Loucy (cell line): ENCODE measurements at regions not wholly inside any gene's neighbourhood (a gene's known extent, or its start where the extent isn't known, plus 50 kb on each side); places are given as distances from the start of the nearest gene placed in this dataset.
"Not testable (repeated sequence)": the region's sequence is repeated elsewhere in the genome, so short reads cannot be mapped to it uniquely, and the experiment has no call there.

Experiments used
- H2AFZ ChIP-seq: fragments of 200-600 bp; sonication (generic); 2 replicates; pipeline ENCODE4 v1.6.0; 2016; ENCODE audit warnings: antibody characterized with exemption, mild to moderate bottlenecking, low read length, moderate library complexity
- H3F3A ChIP-seq: fragments of 200-600 bp; 2 replicates; pipeline ENCODE4 v1.6.0; 2016; ENCODE audit warnings: antibody characterized with exemption, low read depth, mild to moderate bottlenecking
- H3K27me3 ChIP-seq: fragments of 200-600 bp; sonication (generic); 2 replicates; pipeline ENCODE4 v1.6.1; 2014; ENCODE audit warnings: low read length, mild to moderate bottlenecking; ENCODE audit not compliant: insufficient read depth, poor library complexity, severe bottlenecking
- H3K36me3 ChIP-seq: fragments of 200-600 bp; sonication (generic); 2 replicates; pipeline ENCODE4 v1.6.1; 2016; ENCODE audit warnings: low read length; ENCODE audit not compliant: insufficient read depth
- H3K4me1 ChIP-seq: fragments of 200-600 bp; sonication (generic); 2 replicates; pipeline ENCODE4 v1.5.1; 2014; ENCODE audit warnings: low read length, mild to moderate bottlenecking; ENCODE audit not compliant: insufficient read depth, poor library complexity, severe bottlenecking
- H3K4me2 ChIP-seq: fragments of 200-600 bp; sonication (generic); 2 replicates; pipeline ENCODE4 v1.6.0; 2014; ENCODE audit warnings: antibody characterized with exemption, low read length, low read depth, mild to moderate bottlenecking; ENCODE audit not compliant: poor library complexity, severe bottlenecking
- H3K4me3 ChIP-seq: fragments of 200-600 bp; sonication (generic); 2 replicates; pipeline ENCODE4 v1.5.1; 2014; ENCODE audit warnings: low read length, mild to moderate bottlenecking, mixed read lengths; ENCODE audit not compliant: poor library complexity, severe bottlenecking
- H3K79me2 ChIP-seq: fragments of 200-600 bp; sonication (generic); 2 replicates; pipeline ENCODE4 v1.6.1; 2014; ENCODE audit warnings: low read length; ENCODE audit not compliant: insufficient read depth
- H3K9ac ChIP-seq: fragments of 200-600 bp; sonication (generic); 2 replicates; pipeline ENCODE4 v1.6.0; 2014; ENCODE audit warnings: mild to moderate bottlenecking, low read depth, low read length, moderate library complexity; ENCODE audit not compliant: poor library complexity, severe bottlenecking
- H3K9me2 ChIP-seq: fragments of 200-600 bp; sonication (generic); replicated peaks from 2 replicates; pipeline ENCODE4 v1.6.1; 2016; ENCODE audit warnings: low read depth, low read length, mixed read lengths
- H3K9me3 ChIP-seq: fragments of 200-600 bp; sonication (generic); 2 replicates; pipeline ENCODE4 v1.6.1; 2014; ENCODE audit warnings: mild to moderate bottlenecking, antibody characterized with exemption, low read length, low read depth; ENCODE audit not compliant: insufficient read depth
- H4K20me1 ChIP-seq: fragments of 200-600 bp; sonication (generic); 2 replicates; pipeline ENCODE4 v1.6.0; 2014; ENCODE audit warnings: antibody characterized with exemption, low read length, mild to moderate bottlenecking; ENCODE audit not compliant: insufficient read depth, poor library complexity, severe bottlenecking
- CTCF ChIP-seq: fragments of 200-600 bp; sonication (generic); conservative IDR thresholded peaks from 2 replicates; pipeline ENCODE4 v1.5.1; 2014; ENCODE audit warnings: mild to moderate bottlenecking, antibody characterized with exemption, low read length
- EZH2phosphoT487 ChIP-seq: fragments of 200-600 bp; IDR thresholded peaks from 2 replicates; pipeline ENCODE4 v1.6.1; 2018; ENCODE audit warnings: antibody characterized with exemption, mild to moderate bottlenecking, moderate library complexity, borderline replicate concordance

GRCh38 chr18:71370671-71371445 lies 1082.0 kb downstream of the SOCS6 start:
- Histone ChIP-seq H4K20me1 (no peaks in the 10 kb centered on the region), H3K4me1 (no peaks in the 10 kb centered on the region), H3K9me2 (no peaks in the 10 kb centered on the region), H3K4me2 (no peak overlapping the region), H2AFZ (no peak overlapping the region), H3K9me3 (no peaks in the 10 kb centered on the region), H3K36me3 (no peaks in the 10 kb centered on the region), H3K4me3 (no peak overlapping the region), H3F3A (no peaks in the 10 kb centered on the region), H3K79me2 (no peaks in the 10 kb centered on the region), H3K9ac (no peak overlapping the region), H3K27me3 (no peaks in the 10 kb centered on the region)
- TF ChIP-seq CTCF (no peak), EZH2phosphoT487 (no peak)

GRCh38 chr18:71370095-71370494 lies 1081.2 kb downstream of the SOCS6 start:
- H3K4me1 ChIP-seq, result no peaks in the 10 kb centered on the region
- TF ChIP-seq EZH2phosphoT487 (no peak), CTCF (no peak)
- no peaks in the 10 kb centered on the region for H3K36me3 ChIP-seq
- no peak overlapping the region for H3K4me2 ChIP-seq
- no peaks in the 10 kb centered on the region for H3K27me3 ChIP-seq
- no peaks in the 10 kb centered on the region for H3K9me2 ChIP-seq
- no peak overlapping the region for H3K9ac ChIP-seq
- no peak overlapping the region for H3K4me3 ChIP-seq
- H2AFZ ChIP-seq, result no peak overlapping the region
- no peaks in the 10 kb centered on the region for H3F3A ChIP-seq
- H3K79me2 ChIP-seq, result no peaks in the 10 kb centered on the region
- no peaks in the 10 kb centered on the region for H4K20me1 ChIP-seq
- no peaks in the 10 kb centered on the region for H3K9me3 ChIP-seq

GRCh38 chr18:71362140-71362539 lies 1073.3 kb downstream of the SOCS6 start:
- no peaks in the 10 kb centered on the region for H3K79me2 ChIP-seq
- H3K4me1 ChIP-seq, result no peaks in the 10 kb centered on the region
- no peaks in the 10 kb centered on the region for H3K9me2 ChIP-seq
- H4K20me1 ChIP-seq, result no peaks in the 10 kb centered on the region
- H2AFZ ChIP-seq, result no peak overlapping the region
- no peaks in the 10 kb centered on the region for H3K27me3 ChIP-seq
- no peaks in the 10 kb centered on the region for H3F3A ChIP-seq
- no peaks in the 10 kb centered on the region for H3K9me3 ChIP-seq
- H3K36me3 ChIP-seq, result no peaks in the 10 kb centered on the region
- no peak overlapping the region for H3K4me3 ChIP-seq
- H3K9ac ChIP-seq, result no peak overlapping the region
- no peak overlapping the region for H3K4me2 ChIP-seq
- TF ChIP-seq EZH2phosphoT487 (no peak), CTCF (no peak)

- H3K4me1 ChIP-seq, H3K27me3 ChIP-seq, H3F3A ChIP-seq, H3K4me3 ChIP-seq, H3K36me3 ChIP-seq, H3K9me2 ChIP-seq, H3K9ac ChIP-seq, H4K20me1 ChIP-seq, H3K4me2 ChIP-seq, H3K9me3 ChIP-seq, H3K79me2 ChIP-seq, H2AFZ ChIP-seq: not testable (repeated sequence)
Measured at GRCh38 chr18:71355599-71355998, 1066.8 kb downstream of the SOCS6 start.
